Neural progenitor cell (in vitro differentiated cells): ENCODE measurements at regions not wholly inside any gene's neighbourhood (a gene's known extent, or its start where the extent isn't known, plus 50 kb on each side); places are given as distances from the start of the nearest gene placed in this dataset.
"Not testable (repeated sequence)": the region's sequence is repeated elsewhere in the genome, so short reads cannot be mapped to it uniquely, and the experiment has no call there.

ENCODE experiments used
- DNase-seq: peaks from one replicate; pipeline ENCODE4 v3.0.0-alpha.2; 2016; ENCODE audit warnings: low spot score
- H2AFZ ChIP-seq: fragments of 200-600 bp; sonication (generic); replicated peaks from 2 replicates; pipeline ENCODE4 v1.6.1; 2016; ENCODE audit warnings: antibody characterized with exemption
- H3F3A ChIP-seq: fragments of 200-600 bp; sonication (generic); 2 replicates; pipeline ENCODE4 v1.6.1; 2016; ENCODE audit warnings: antibody characterized with exemption, low read depth
- H3K27ac ChIP-seq: fragments of 200-600 bp; sonication (generic); 2 replicates; pipeline ENCODE4 v1.5.1; 2016; ENCODE audit warnings: mild to moderate bottlenecking
- H3K27me3 ChIP-seq: fragments of 200-600 bp; sonication (generic); 2 replicates; pipeline ENCODE4 v1.6.1; 2016; ENCODE audit warnings: mild to moderate bottlenecking, moderate library complexity
- H3K36me3 ChIP-seq: fragments of 200-600 bp; sonication (generic); 2 replicates; pipeline ENCODE4 v1.5.1; 2016
- H3K4me1 ChIP-seq: fragments of 200-600 bp; sonication (generic); 2 replicates; pipeline ENCODE4 v1.6.1; 2016; ENCODE audit warnings: mixed run types
- H3K4me2 ChIP-seq: fragments of 200-600 bp; sonication (generic); 2 replicates; pipeline ENCODE4 v1.6.1; 2016
- H3K4me3 ChIP-seq: fragments of 200-600 bp; sonication (generic); 2 replicates; pipeline ENCODE4 v1.5.1; 2016
- H3K79me2 ChIP-seq: fragments of 200-600 bp; sonication (generic); 2 replicates; pipeline ENCODE4 v1.6.1; 2016; ENCODE audit warnings: low read depth
- H3K9ac ChIP-seq: fragments of 200-600 bp; sonication (generic); 2 replicates; pipeline ENCODE4 v1.6.1; 2016
- H3K9me3 ChIP-seq: fragments of 200-600 bp; sonication (generic); 2 replicates; pipeline ENCODE4 v1.5.1; 2016; ENCODE audit warnings: low read depth
- H4K20me1 ChIP-seq: fragments of 200-600 bp; sonication (generic); 2 replicates; pipeline ENCODE4 v1.6.1; 2016; ENCODE audit warnings: low read depth
- H3K27ac Mint-ChIP-seq: 3 replicates; pipeline ENCODE4 v1.8.0; 2021; ENCODE audit warnings: mixed read lengths
- H3K27me3 Mint-ChIP-seq: 2 replicates; pipeline ENCODE4 v1.8.0; 2022; ENCODE audit warnings: low read depth, mild to moderate bottlenecking, inconsistent platforms, moderate library complexity, mixed read lengths; ENCODE audit not compliant: insufficient read depth
- H3K36me3 Mint-ChIP-seq: 3 replicates; pipeline ENCODE4 v1.8.0; 2021; ENCODE audit warnings: mixed read lengths
- H3K4me1 Mint-ChIP-seq: 3 replicates; pipeline ENCODE4 v1.8.0; 2021; ENCODE audit warnings: mixed read lengths
- H3K4me3 Mint-ChIP-seq: 3 replicates; pipeline ENCODE4 v1.8.0; 2021; ENCODE audit warnings: mild to moderate bottlenecking, moderate library complexity, mixed read lengths
- H3K9me3 Mint-ChIP-seq: 3 replicates; pipeline ENCODE4 v1.8.0; 2020; ENCODE audit warnings: mixed read lengths
- EZH2 ChIP-seq: fragments of 200-600 bp; sonication (generic); IDR thresholded peaks from 2 replicates; pipeline ENCODE4 v1.6.1; 2017; ENCODE audit warnings: antibody characterized with exemption, mild to moderate bottlenecking, moderate library complexity
- EZH2phosphoT487 ChIP-seq: fragments of 200-600 bp; sonication (generic); IDR thresholded peaks from 2 replicates; pipeline ENCODE4 v1.6.1; 2017; ENCODE audit warnings: antibody characterized with exemption
- TF ChIP-seq, protein P1 (sequence below): fragments of 200-600 bp; sonication (generic); IDR thresholded peaks from 2 replicates; pipeline ENCODE4 v1.5.1; 2017; ENCODE audit warnings: antibody characterized with exemption, mild to moderate bottlenecking

DNA sequence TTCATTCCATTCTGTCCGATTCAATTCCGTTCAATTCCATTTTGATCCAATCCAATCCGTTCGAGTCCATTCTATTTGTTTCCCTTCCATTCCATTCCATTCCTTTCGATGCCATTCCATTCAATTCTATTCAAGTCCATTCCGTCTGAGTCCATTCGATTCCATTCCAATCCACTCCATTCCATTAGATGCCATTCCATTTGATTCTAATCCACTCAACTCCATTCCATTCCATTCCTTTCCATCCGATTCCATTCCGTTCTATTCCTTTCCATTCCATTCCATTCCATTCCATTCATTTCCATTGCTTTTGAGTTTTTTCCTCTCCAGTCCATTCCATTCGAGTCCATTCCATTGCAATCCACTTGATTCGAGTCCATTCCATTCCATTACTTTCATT is 2589.3 kb upstream of the TPTE start:
- H3K4me1 Mint-ChIP-seq, H3K4me3 Mint-ChIP-seq, H3F3A ChIP-seq, H3K4me3 ChIP-seq, H3K27me3 Mint-ChIP-seq, H3K9ac ChIP-seq, H3K36me3 ChIP-seq, H3K4me2 ChIP-seq, H3K27ac ChIP-seq, H4K20me1 ChIP-seq, DNase-seq, H3K4me1 ChIP-seq, H3K27ac Mint-ChIP-seq, H2AFZ ChIP-seq, H3K27me3 ChIP-seq, H3K79me2 ChIP-seq: not testable (repeated sequence)
- H3K9me3 ChIP-seq: peaks cover 34% of the 10 kb centered on the region
- Mint-ChIP-seq H3K36me3 (peaks cover 11% of the 10 kb centered on the region), H3K9me3 (peaks cover 55% of the 10 kb centered on the region)

DNA sequence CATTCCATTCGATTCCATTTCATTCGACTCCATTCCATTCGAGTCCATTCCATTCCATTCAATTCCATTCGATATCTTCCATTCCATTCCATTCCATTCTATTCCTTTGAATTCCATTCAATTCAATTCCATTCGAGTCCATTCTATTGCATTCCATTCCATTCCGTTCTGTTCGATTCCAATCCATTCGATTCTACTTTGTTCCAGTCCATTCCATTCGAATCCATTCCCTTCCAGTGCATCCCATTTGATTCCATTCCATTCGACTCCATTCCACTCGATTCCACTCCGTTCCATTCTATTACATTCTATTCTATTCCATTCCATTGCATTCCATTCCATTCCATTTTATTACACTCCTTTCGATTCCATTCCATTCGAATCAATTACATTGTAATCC is 2588.5 kb upstream of the TPTE start:
- H3K79me2 ChIP-seq, H3K27ac Mint-ChIP-seq, H3F3A ChIP-seq, H3K27ac ChIP-seq, H3K27me3 ChIP-seq, H3K36me3 ChIP-seq, H4K20me1 ChIP-seq, H3K27me3 Mint-ChIP-seq, H3K4me3 ChIP-seq, H3K4me1 ChIP-seq, H2AFZ ChIP-seq, DNase-seq, H3K4me1 Mint-ChIP-seq, H3K4me2 ChIP-seq, H3K9ac ChIP-seq, H3K4me3 Mint-ChIP-seq: not testable (repeated sequence)
- peaks cover 41% of the 10 kb centered on the region for H3K9me3 ChIP-seq
- H3K9me3 Mint-ChIP-seq: peaks cover 63% of the 10 kb centered on the region
- H3K36me3 Mint-ChIP-seq: peaks cover 15% of the 10 kb centered on the region

DNA sequence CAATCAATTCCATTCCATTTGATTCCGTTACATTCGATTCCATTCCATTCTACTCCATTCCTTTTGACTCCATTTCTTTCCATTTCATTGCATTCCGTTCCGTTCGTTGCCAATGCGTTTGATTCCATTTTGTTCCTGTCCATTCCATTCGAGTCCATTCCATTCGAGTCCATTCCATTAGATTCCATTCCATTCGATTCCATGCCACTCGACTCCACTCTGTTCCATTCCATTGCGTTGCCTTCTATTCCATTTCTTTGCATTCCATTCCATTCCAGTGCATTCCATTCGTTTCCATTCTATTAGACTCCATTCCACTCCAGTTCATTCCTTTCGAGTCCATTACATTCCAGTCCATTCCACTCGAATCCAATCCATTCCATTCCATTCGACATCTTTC is 2587.5 kb upstream of the TPTE start:
- TF ChIP-seq EZH2 (no peak), EZH2phosphoT487 (no peak)
- TF ChIP-seq, protein P1, sequence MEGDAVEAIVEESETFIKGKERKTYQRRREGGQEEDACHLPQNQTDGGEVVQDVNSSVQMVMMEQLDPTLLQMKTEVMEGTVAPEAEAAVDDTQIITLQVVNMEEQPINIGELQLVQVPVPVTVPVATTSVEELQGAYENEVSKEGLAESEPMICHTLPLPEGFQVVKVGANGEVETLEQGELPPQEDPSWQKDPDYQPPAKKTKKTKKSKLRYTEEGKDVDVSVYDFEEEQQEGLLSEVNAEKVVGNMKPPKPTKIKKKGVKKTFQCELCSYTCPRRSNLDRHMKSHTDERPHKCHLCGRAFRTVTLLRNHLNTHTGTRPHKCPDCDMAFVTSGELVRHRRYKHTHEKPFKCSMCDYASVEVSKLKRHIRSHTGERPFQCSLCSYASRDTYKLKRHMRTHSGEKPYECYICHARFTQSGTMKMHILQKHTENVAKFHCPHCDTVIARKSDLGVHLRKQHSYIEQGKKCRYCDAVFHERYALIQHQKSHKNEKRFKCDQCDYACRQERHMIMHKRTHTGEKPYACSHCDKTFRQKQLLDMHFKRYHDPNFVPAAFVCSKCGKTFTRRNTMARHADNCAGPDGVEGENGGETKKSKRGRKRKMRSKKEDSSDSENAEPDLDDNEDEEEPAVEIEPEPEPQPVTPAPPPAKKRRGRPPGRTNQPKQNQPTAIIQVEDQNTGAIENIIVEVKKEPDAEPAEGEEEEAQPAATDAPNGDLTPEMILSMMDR: no peak
- H3K36me3 ChIP-seq: no peaks in the 10 kb centered on the region
- H3K4me1 ChIP-seq: no peaks in the 10 kb centered on the region
- peaks cover 14% of the 10 kb centered on the region for H3K36me3 Mint-ChIP-seq
- peaks cover 4% of the 10 kb centered on the region for H3K27me3 Mint-ChIP-seq
- H3K27me3 ChIP-seq: no peaks in the 10 kb centered on the region
- H3K27ac ChIP-seq: no peak overlapping the region
- no peak overlapping the region for H3K4me3 ChIP-seq
- H3F3A ChIP-seq: no peaks in the 10 kb centered on the region
- H3K4me3 Mint-ChIP-seq: no peak overlapping the region
- H3K4me2 ChIP-seq: no peak overlapping the region
- peaks cover 74% of the 10 kb centered on the region for H3K9me3 Mint-ChIP-seq
- no peaks in the 10 kb centered on the region for H4K20me1 ChIP-seq
- H3K9ac ChIP-seq: no peak overlapping the region
- H3K4me1 Mint-ChIP-seq: no peaks in the 10 kb centered on the region
- no peak for DNase-seq
- no peak overlapping the region for H3K27ac Mint-ChIP-seq
- no peaks in the 10 kb centered on the region for H3K79me2 ChIP-seq
- peaks cover 52% of the 10 kb centered on the region for H3K9me3 ChIP-seq
- H2AFZ ChIP-seq: no peak overlapping the region

DNA sequence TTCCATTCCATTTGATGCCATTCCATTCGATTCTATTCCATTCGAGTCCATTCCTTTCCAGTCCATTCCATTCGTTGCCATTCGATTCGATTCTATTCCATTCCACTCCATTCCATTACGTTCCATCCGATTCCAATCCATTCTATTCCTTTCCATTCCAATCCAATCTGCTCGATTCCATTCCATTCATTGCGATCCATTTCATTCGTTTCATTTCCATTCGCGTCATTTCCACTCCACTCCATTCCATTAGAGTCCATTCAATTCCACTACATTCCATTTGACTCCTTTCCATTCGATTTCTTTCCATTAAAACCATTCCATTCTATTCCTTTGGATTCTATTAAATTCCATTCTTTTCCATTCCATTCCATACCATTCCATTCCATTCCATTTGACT is 2584.1 kb upstream of the TPTE start:
- not testable (repeated sequence) for H3F3A ChIP-seq, H3K4me1 Mint-ChIP-seq, H3K27me3 ChIP-seq, H3K4me2 ChIP-seq, H3K79me2 ChIP-seq, H3K4me1 ChIP-seq, H3K9ac ChIP-seq, DNase-seq, H2AFZ ChIP-seq, H3K27ac Mint-ChIP-seq, H3K4me3 ChIP-seq, H3K27ac ChIP-seq, H4K20me1 ChIP-seq, H3K4me3 Mint-ChIP-seq, H3K27me3 Mint-ChIP-seq, H3K36me3 ChIP-seq
- peaks cover 86% of the 10 kb centered on the region for H3K9me3 ChIP-seq
- Mint-ChIP-seq H3K36me3 (peaks cover 19% of the 10 kb centered on the region), H3K9me3 (peaks cover 100% of the 10 kb centered on the region)

DNA sequence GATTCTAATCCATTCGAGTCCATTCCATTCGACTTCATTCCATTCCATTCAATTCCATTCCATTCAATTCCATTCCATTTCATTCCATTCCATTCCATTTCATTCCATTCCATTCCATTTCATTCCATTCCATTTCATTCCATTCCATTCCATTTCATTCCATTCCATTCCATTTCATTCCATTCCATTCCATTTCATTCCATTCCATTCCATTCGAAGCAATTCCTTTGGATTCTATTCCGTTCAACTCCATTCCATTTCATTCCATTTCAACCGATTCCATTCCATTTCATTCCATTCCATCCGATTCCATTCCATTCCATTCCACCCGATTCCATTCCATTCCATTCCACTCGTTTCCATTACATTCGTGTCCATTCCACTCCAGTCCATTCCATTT is 2583.2 kb upstream of the TPTE start:
- peaks cover 12% of the 10 kb centered on the region for H3K27me3 Mint-ChIP-seq

DNA sequence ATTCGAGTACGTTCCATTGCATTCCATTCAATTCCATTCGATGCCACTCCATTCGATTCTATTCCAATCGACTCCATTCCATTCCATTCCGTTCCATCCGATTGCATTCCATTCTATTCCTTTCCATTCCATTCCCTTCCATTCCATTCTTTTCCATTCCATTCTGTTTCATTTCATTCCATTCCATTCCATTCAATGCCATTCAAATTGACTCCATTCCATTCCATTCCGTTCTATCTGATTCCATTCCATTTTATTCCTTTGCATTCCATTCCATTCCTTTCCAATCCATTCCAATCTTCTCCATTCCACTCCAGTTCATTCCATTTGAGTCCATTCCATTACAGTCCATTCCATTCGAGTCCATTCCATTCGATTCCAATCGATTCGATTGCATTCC is 2580.0 kb upstream of the TPTE start:
- H3K27me3 Mint-ChIP-seq: peaks cover 22% of the 10 kb centered on the region
- not testable (repeated sequence) for H3K4me1 ChIP-seq, H3K27ac Mint-ChIP-seq, DNase-seq, H4K20me1 ChIP-seq, H3K4me3 ChIP-seq, H3K79me2 ChIP-seq, H3K4me2 ChIP-seq, H3K27ac ChIP-seq, H3K9ac ChIP-seq, H3K4me3 Mint-ChIP-seq, H3K27me3 ChIP-seq, H3K36me3 ChIP-seq, H3F3A ChIP-seq, H3K4me1 Mint-ChIP-seq, H2AFZ ChIP-seq
- peaks cover 100% of the 10 kb centered on the region for H3K9me3 Mint-ChIP-seq
- peaks cover 98% of the 10 kb centered on the region for H3K9me3 ChIP-seq
- H3K36me3 Mint-ChIP-seq: peaks cover 23% of the 10 kb centered on the region

More for the DNA sequence above, 2583.2 kb upstream of the TPTE start:
- H3K9ac ChIP-seq, H3K4me3 ChIP-seq, H3K4me2 ChIP-seq, DNase-seq, H4K20me1 ChIP-seq, H3F3A ChIP-seq, H3K4me1 ChIP-seq, H3K27me3 ChIP-seq, H3K36me3 ChIP-seq, H3K4me3 Mint-ChIP-seq, H3K79me2 ChIP-seq, H3K27ac Mint-ChIP-seq, H2AFZ ChIP-seq, H3K4me1 Mint-ChIP-seq, H3K27ac ChIP-seq: not testable (repeated sequence)
- Mint-ChIP-seq H3K36me3 (peaks cover 19% of the 10 kb centered on the region), H3K9me3 (peaks cover 100% of the 10 kb centered on the region)
- H3K9me3 ChIP-seq: peaks cover 95% of the 10 kb centered on the region

DNA sequence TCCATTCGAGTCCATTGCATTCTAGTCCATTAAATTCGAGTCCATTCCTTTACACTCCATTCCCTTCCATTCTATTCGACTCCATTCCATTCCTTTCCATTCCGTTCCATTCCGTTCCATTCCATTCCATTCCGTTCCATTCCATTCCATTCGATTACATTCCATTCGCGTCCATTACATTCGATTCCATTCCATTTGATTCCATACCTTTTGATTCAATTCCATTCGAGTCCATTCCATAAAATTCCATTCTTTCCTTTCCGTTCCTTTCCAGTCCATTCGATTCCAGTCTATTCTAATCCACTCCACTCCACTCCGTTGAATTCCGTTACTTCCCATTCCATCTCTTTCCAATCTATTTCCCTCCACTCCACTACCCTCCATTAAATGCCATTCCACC is 2579.2 kb upstream of the TPTE start:
- not testable (repeated sequence) for H3K36me3 ChIP-seq, H3K4me1 ChIP-seq, H2AFZ ChIP-seq, H4K20me1 ChIP-seq, H3K27me3 ChIP-seq, H3K4me3 ChIP-seq, H3K79me2 ChIP-seq, H3K27ac Mint-ChIP-seq, H3K4me3 Mint-ChIP-seq, H3F3A ChIP-seq, H3K4me1 Mint-ChIP-seq, H3K4me2 ChIP-seq, DNase-seq, H3K9ac ChIP-seq, H3K27ac ChIP-seq
- Mint-ChIP-seq H3K27me3 (peaks cover 25% of the 10 kb centered on the region), H3K9me3 (peaks cover 100% of the 10 kb centered on the region), H3K36me3 (peaks cover 23% of the 10 kb centered on the region)
- H3K9me3 ChIP-seq: peaks cover 98% of the 10 kb centered on the region
